ENCODE measurements at regions not wholly inside any gene's neighbourhood (a gene's known extent, or its start where the extent isn't known, plus 50 kb on each side); places are given as distances from the start of the nearest gene placed in this dataset.

- TF ChIP-seq, protein P1, sequence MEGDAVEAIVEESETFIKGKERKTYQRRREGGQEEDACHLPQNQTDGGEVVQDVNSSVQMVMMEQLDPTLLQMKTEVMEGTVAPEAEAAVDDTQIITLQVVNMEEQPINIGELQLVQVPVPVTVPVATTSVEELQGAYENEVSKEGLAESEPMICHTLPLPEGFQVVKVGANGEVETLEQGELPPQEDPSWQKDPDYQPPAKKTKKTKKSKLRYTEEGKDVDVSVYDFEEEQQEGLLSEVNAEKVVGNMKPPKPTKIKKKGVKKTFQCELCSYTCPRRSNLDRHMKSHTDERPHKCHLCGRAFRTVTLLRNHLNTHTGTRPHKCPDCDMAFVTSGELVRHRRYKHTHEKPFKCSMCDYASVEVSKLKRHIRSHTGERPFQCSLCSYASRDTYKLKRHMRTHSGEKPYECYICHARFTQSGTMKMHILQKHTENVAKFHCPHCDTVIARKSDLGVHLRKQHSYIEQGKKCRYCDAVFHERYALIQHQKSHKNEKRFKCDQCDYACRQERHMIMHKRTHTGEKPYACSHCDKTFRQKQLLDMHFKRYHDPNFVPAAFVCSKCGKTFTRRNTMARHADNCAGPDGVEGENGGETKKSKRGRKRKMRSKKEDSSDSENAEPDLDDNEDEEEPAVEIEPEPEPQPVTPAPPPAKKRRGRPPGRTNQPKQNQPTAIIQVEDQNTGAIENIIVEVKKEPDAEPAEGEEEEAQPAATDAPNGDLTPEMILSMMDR (IDR thresholded peaks at IDR 0.05), result no peak
Observed at GRCh38 chr13:34411177-34411576, 530.9 kb upstream of the NBEA start.

DNA sequence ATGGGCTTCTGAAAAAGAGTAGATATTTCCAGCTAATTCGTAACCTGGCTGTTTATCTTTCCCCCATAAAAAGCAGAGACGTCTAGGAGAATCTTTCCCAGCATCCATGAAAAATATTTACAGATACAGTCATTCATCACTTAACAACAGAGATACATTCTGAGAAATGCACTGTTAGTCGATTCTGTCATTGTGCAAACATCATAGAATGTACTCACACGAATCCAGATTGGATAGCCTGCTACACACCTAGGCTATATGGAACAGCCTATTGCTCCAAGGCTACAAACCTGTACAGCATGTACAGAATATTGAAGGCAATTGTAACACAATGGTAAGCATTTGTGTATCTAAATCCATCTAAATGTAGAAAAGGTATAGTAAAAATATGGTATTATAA is 530.2 kb upstream of the NBEA start:
- TF ChIP-seq, protein P1 (IDR thresholded peaks at IDR 0.05), result no peak

GRCh38 chr13:34412295-34412694 is 529.8 kb upstream of the NBEA start:
- TF ChIP-seq, protein P1 (IDR thresholded peaks at IDR 0.05), result no peak

DNA sequence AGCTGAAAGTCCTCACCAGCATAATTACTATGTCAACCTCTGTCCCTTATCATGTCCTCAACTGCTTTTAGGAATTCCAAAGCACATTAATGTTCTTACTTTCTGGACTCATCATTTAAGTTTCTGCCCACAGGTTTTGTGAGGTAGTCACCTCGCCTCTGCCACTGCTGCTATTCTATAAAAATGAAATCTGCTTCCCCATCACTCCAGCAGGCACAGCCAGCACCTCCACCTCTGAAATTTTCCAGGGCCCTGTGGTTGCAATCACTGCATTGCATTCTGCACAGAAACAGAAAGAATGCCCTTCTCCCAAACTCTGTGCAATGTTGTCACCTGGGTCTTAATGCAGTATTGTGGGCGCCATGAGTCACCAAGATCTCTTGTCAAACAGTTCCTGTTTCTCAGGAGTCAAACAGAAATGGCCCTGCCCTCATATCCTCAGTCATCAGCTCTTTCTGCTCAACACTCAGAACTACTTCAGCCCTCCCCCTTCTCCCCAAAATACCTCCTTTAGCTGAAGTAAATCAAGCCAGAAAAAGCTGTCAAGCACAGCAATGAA is 529.2 kb upstream of the NBEA start:
- TF ChIP-seq, protein P1 (IDR thresholded peaks at IDR 0.05), result no peak

DNA sequence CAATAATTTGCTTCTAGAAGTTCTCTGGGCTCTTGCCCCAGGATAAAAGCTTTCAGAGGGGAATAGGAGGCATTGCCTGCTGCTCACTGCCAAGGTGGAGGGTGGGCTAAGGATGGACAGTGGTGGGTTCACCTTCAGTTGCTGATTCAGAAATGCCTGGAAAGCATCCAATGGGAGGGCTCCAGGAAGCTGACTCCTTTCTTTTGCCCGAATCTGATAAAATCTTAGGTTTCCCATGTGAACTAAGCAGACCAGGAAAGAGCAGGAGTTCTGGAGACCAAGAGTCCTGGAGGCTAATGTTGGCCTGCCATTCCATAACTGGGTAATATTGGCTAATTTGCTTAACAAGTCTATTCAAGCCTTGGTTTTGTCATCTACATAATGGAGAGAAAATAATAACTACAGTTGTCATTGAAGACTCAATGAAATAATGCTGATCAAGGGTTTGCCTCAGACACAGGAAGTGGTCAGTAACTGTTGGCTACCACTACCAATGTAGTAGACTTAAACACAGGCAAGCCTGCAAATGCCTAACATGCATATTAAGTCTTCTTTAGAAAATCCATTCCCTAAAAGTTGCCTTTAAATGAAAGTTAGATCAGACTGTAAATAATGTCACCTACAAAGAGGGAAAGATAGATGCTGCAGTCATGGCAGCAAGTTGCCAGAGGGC is 528.4 kb upstream of the NBEA start:
- TF ChIP-seq, protein P1 (IDR thresholded peaks at IDR 0.05), result no peak

- TF ChIP-seq, protein P1 (IDR thresholded peaks at IDR 0.05), result no peak
Observed at GRCh38 chr13:34414616-34415015, 527.5 kb upstream of the NBEA start.

DNA sequence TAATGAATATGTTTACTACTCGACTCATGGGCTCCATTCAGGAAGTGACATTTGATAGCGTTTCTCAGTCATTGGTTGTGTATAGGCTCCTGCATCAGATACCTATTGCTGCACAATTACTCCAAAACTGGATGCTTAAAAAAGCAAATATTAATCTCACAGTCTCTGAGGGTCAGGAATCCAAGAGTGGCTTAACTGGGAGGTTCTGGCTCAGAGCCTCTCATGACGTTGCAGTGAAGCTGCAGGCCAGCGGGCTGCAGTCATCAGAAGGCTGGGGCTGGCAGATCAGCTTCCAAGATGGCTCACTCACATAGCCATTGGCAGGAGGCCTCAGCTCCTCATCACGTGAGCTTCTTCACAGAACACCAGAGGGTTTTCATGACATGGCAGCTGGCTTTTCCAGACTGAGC is 525.1 kb upstream of the NBEA start:
- TF ChIP-seq, protein P1 (IDR thresholded peaks at IDR 0.05), result no peak
